PC-3 (cell line): ENCODE measurements at regions not wholly inside any gene's neighbourhood (a gene's known extent, or its start where the extent isn't known, plus 50 kb on each side); places are given as distances from the start of the nearest gene placed in this dataset.

Source experiments
- EZH2 ChIP-seq: fragments of 300-600 bp; sonication (generic); IDR thresholded peaks from one replicate; pipeline ENCODE4 v1.6.1; 2017; ENCODE audit warnings: antibody characterized with exemption, mild to moderate bottlenecking, low read length; ENCODE audit not compliant: unreplicated experiment
- TF ChIP-seq, protein P1 (sequence below): fragments of 300-600 bp; sonication (generic); conservative IDR thresholded peaks from 2 replicates; pipeline ENCODE4 v1.5.1; 2017; ENCODE audit warnings: antibody characterized with exemption, low read depth, mild to moderate bottlenecking, low read length

DNA sequence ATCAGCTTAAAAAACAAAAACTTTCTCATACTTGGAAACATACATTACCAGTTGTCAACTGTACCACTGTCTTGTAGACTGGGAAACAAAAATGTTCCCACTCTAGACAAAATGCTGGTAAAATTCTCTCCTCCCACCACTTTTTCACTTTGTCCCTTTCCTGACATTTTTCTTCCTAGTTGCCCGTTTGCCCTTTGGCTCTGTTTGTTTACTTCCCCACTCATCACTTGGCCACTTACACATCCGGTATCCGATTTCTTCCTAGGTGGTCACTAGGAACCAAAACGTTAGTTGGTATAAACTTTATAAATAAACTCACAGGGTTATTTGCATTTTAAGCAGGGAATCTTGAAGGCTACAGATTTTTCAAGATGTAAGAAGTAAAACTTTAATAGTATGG lies 84.9 kb downstream of the METTL4 start:
- TF ChIP-seq, protein P1, sequence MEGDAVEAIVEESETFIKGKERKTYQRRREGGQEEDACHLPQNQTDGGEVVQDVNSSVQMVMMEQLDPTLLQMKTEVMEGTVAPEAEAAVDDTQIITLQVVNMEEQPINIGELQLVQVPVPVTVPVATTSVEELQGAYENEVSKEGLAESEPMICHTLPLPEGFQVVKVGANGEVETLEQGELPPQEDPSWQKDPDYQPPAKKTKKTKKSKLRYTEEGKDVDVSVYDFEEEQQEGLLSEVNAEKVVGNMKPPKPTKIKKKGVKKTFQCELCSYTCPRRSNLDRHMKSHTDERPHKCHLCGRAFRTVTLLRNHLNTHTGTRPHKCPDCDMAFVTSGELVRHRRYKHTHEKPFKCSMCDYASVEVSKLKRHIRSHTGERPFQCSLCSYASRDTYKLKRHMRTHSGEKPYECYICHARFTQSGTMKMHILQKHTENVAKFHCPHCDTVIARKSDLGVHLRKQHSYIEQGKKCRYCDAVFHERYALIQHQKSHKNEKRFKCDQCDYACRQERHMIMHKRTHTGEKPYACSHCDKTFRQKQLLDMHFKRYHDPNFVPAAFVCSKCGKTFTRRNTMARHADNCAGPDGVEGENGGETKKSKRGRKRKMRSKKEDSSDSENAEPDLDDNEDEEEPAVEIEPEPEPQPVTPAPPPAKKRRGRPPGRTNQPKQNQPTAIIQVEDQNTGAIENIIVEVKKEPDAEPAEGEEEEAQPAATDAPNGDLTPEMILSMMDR = no peak
- no peak for TF ChIP-seq EZH2
